H1 (cell line): ENCODE measurements at regions not wholly inside any gene's neighbourhood (a gene's known extent, or its start where the extent isn't known, plus 50 kb on each side); places are given as distances from the start of the nearest gene placed in this dataset.

Source experiments
- CTCF ChIA-PET: fragments of 300-600 bp; sonication (Branson Sonifier 250); formaldehyde crosslinking; loops from one replicate; lab custom pipeline; 2021; ENCODE audit not compliant: partially characterized antibody; lab: Charles Lee
- POLR2A ChIA-PET: fragments of 300-600 bp; sonication (Branson Sonifier 250); formaldehyde crosslinking; loops from one replicate; lab custom pipeline; 2021; ENCODE audit warnings: inconsistent platforms; ENCODE audit not compliant: partially characterized antibody; lab: Charles Lee
- DNase-seq, 2 experiments: peaks; one replicate each; pipeline versions ENCODE4 v3.0.0 to v3.0.0-alpha.2; 2010 to 2022; ENCODE audit warnings: low spot score in 2 of 2, low read depth in 1 of 2, mixed read lengths in 1 of 2
- FAIRE-seq: peaks from 2 replicates; lab custom pipeline; 2011; peaks lifted over from hg19 to GRCh38; lab: Jason Lieb, UNC
- H2AFZ ChIP-seq: 2 replicates; pipeline ENCODE4 v1.8.1; 2012; ENCODE audit warnings: low read length, inconsistent platforms
- H2AK5ac ChIP-seq: 2 replicates; pipeline ENCODE4 v1.6.1; 2013; ENCODE audit warnings: low read depth, low read length
- H2BK120ac ChIP-seq: replicated peaks from 2 replicates; pipeline ENCODE3; 2013; ENCODE audit warnings: low read depth, low read length, inconsistent platforms
- H2BK12ac ChIP-seq: 2 replicates; pipeline ENCODE4 v1.6.1; 2013; ENCODE audit warnings: low read depth, low read length
- H2BK15ac ChIP-seq: 2 replicates; pipeline ENCODE4 v1.6.1; 2013; ENCODE audit warnings: low read length
- H2BK20ac ChIP-seq: 2 replicates; pipeline ENCODE4 v1.6.1; 2013; ENCODE audit warnings: low read length
- H2BK5ac ChIP-seq: 2 replicates; pipeline ENCODE4 v1.6.1; 2013; ENCODE audit warnings: low read depth, low read length
- H3K14ac ChIP-seq: 2 replicates; pipeline ENCODE4 v1.6.1; 2013; ENCODE audit warnings: inconsistent platforms; ENCODE audit not compliant: insufficient read length
- H3K18ac ChIP-seq: 2 replicates; pipeline ENCODE4 v1.6.1; 2013; ENCODE audit warnings: low read length; ENCODE audit errors: extremely low read depth
- H3K23ac ChIP-seq: 2 replicates; pipeline ENCODE4 v1.6.1; 2013; ENCODE audit warnings: inconsistent platforms; ENCODE audit not compliant: insufficient read length
- H3K23me2 ChIP-seq: 2 replicates; pipeline ENCODE4 v1.6.1; 2013; ENCODE audit warnings: low read depth, low read length
- H3K27ac ChIP-seq: 2 replicates; pipeline ENCODE4 v1.6.1; 2011; ENCODE audit warnings: low read depth, low read length, inconsistent platforms
- H3K27me3 ChIP-seq, 4 experiments: replicated peaks in 1 of 4; 1 replicate in 1 of 4; 2 replicates in 3 of 4; pipeline versions ENCODE4 v1.6.1 to v1.8.1; 2011 to 2013; ENCODE audit warnings: low read length in 3 of 4, mild to moderate bottlenecking in 3 of 4, inconsistent platforms in 2 of 4, mixed read lengths in 2 of 4, moderate library complexity in 1 of 4; ENCODE audit not compliant: control insufficient read depth in 3 of 4, insufficient read depth in 3 of 4; ENCODE audit errors: extremely low read depth in 1 of 4
- H3K36me3 ChIP-seq, 4 experiments: 2 replicates each; pipeline versions ENCODE4 v1.6.1 to v1.8.1; 2011 to 2013; ENCODE audit warnings: mild to moderate bottlenecking in 4 of 4, low read length in 3 of 4, moderate library complexity in 2 of 4, control low read depth in 1 of 4, inconsistent platforms in 1 of 4; ENCODE audit not compliant: insufficient read depth in 4 of 4, control insufficient read depth in 2 of 4
- H3K4ac ChIP-seq: replicated peaks from 2 replicates; pipeline ENCODE3; 2013; ENCODE audit warnings: low read length, low read depth, mixed read lengths, inconsistent platforms; ENCODE audit not compliant: insufficient read length
- H3K4me1 ChIP-seq, 4 experiments: replicated peaks in 1 of 4; 1 replicate in 1 of 4; 2 replicates in 3 of 4; pipeline versions ENCODE4 v1.6.1 to v1.8.1; 2011 to 2013; ENCODE audit warnings: low read length in 3 of 4, inconsistent platforms in 2 of 4, mixed read lengths in 1 of 4; ENCODE audit not compliant: insufficient read depth in 4 of 4, control insufficient read depth in 3 of 4
- H3K4me2 ChIP-seq, 2 experiments: 2 replicates each; pipeline versions ENCODE4 v1.6.1 to v1.8.1; 2011 to 2013; ENCODE audit warnings: low read depth in 2 of 2, low read length in 2 of 2, control low read depth in 1 of 2, inconsistent platforms in 1 of 2, mild to moderate bottlenecking in 1 of 2; ENCODE audit not compliant: insufficient read depth in 1 of 2
- H3K4me3 ChIP-seq, 4 experiments: fragments of 200-600, 300-600 bp in 1 of 4; sonication (generic), shearing (Covaris generic), sonication (Bioruptor Twin) in 1 of 4; 2 replicates each; pipeline versions ENCODE4 v1.5.1 to v1.8.1; 2011 to 2016; ENCODE audit warnings: low read length in 4 of 4, low read depth in 3 of 4, control low read depth in 2 of 4, inconsistent platforms in 2 of 4, mild to moderate bottlenecking in 2 of 4, mixed read lengths in 1 of 4, moderate library complexity in 1 of 4; ENCODE audit not compliant: insufficient read depth in 2 of 4; ENCODE audit errors: extremely low read depth in 1 of 4
- H3K56ac ChIP-seq: replicated peaks from 2 replicates; pipeline ENCODE3; 2013; ENCODE audit warnings: low read depth, mild to moderate bottlenecking, mixed read lengths, low read length, inconsistent platforms; ENCODE audit not compliant: insufficient read length
- H3K79me1 ChIP-seq: 2 replicates; pipeline ENCODE4 v1.6.1; 2013; ENCODE audit warnings: low read depth, low read length, control low read depth
- H3K79me2 ChIP-seq, 2 experiments: 2 replicates each; pipeline versions ENCODE4 v1.6.1 to v1.8.1; 2012 to 2013; ENCODE audit warnings: low read length in 2 of 2, mild to moderate bottlenecking in 2 of 2, inconsistent platforms in 1 of 2; ENCODE audit not compliant: insufficient read depth in 2 of 2, control insufficient read depth in 1 of 2
- H3K9ac ChIP-seq, 4 experiments: replicated peaks in 1 of 4; 1 replicate in 1 of 4; 2 replicates in 3 of 4; pipeline versions ENCODE4 v1.6.1 to v1.8.1; 2011 to 2013; ENCODE audit warnings: low read depth in 3 of 4, low read length in 3 of 4, control low read depth in 2 of 4, mild to moderate bottlenecking in 2 of 4, moderate library complexity in 2 of 4, inconsistent platforms in 1 of 4; ENCODE audit errors: extremely low read depth in 1 of 4
- H3K9me3 ChIP-seq, 2 experiments: 2 replicates each; pipeline versions ENCODE4 v1.6.1 to v1.8.1; 2012 to 2013; ENCODE audit warnings: mild to moderate bottlenecking in 2 of 2, moderate library complexity in 2 of 2, control low read depth in 1 of 2, inconsistent platforms in 1 of 2, low read depth in 1 of 2, low read length in 1 of 2, mixed read lengths in 1 of 2; ENCODE audit not compliant: insufficient read depth in 2 of 2
- H4K20me1 ChIP-seq, 2 experiments: replicated peaks in 1 of 2; 2 replicates each; pipeline versions ENCODE3 to v1.8.1; 2011 to 2013; ENCODE audit warnings: inconsistent platforms in 2 of 2, low read length in 2 of 2, mild to moderate bottlenecking in 1 of 2; ENCODE audit not compliant: insufficient read depth in 2 of 2, control insufficient read depth in 1 of 2
- H4K5ac ChIP-seq: 2 replicates; pipeline ENCODE4 v1.6.1; 2013; ENCODE audit warnings: low read length, low read depth, mixed read lengths, inconsistent platforms; ENCODE audit not compliant: insufficient read length
- H4K8ac ChIP-seq: 2 replicates; pipeline ENCODE4 v1.8.0; 2013; ENCODE audit warnings: mild to moderate bottlenecking, moderate library complexity, low read length, inconsistent platforms; ENCODE audit not compliant: insufficient read depth; ENCODE audit errors: extremely low read depth
- H4K91ac ChIP-seq: replicated peaks from 2 replicates; pipeline ENCODE3; 2013; ENCODE audit warnings: low read length, mixed read lengths, inconsistent platforms; ENCODE audit not compliant: insufficient read length
- POLR2AphosphoS5 ChIP-seq: IDR thresholded peaks from 2 replicates; pipeline ENCODE4 v1.6.1; 2011; ENCODE audit warnings: low read depth, low read length
- RAD21 ChIP-seq, 2 experiments: IDR thresholded peaks in 1 of 2; conservative IDR thresholded peaks in 1 of 2; 2 replicates each; pipeline ENCODE4 v1.6.1; 2011; ENCODE audit warnings: low read depth in 2 of 2, low read length in 2 of 2, improper control_type of control experiment in 1 of 2, inconsistent platforms in 1 of 2, mild to moderate bottlenecking in 1 of 2, moderate library complexity in 1 of 2
- WGBS, 2 experiments: shearing (Covaris generic) in 1 of 2; methylation state at CpG; one replicate each; pipeline versions ENCODE4 v1.1.6 to v1.1.7; 2013 to 2015; ENCODE audit warnings: low lambda C conversion rate in 2 of 2, mixed read lengths in 2 of 2, inconsistent platforms in 1 of 2, low coverage in 1 of 2, missing lambda C conversion rate in 1 of 2; ENCODE audit not compliant: insufficient replicate concordance in 2 of 2, insufficient coverage in 1 of 2, insufficient read length in 1 of 2; ENCODE audit errors: extremely low coverage in 1 of 2, missing lambda C conversion rate in 1 of 2; 5-methylcytosine and 5-hydroxymethylcytosine counted together

DNA sequence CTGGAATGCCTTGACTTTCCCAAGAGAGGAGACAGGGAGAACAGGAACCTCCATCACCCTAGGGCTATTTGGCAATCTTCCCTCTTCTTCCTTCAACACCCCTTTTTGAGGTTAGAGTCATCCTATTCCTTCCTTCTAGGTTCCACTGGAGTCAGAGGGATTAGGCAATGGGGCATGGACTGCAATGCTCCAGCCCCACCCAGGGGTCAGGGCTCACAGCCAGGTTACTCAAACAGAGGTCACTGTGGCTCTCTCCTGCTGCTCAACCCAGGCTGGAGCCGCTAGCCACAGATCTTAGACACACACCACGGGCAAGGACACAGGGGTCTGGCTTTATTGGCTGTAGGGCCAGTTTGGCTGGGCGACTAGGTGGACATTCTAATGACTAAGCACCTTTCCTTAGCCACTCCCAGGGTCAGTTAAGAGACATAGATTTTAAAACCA lies 145.5 kb upstream of the NRIP1 start:
- Histone ChIP-seq H2BK12ac (no peak overlapping the region), H2AFZ (no peak overlapping the region), H3K4me3 (no peak overlapping the region), H3K4ac (no peak overlapping the region), H3K9ac (no peak overlapping the region), H3K18ac (no peak overlapping the region), H3K36me3 (no peaks in the 10 kb centered on the region; a peak in 1 of 8 replicates), H2BK5ac (no peak overlapping the region), H2BK20ac (no peak overlapping the region), H3K79me2 (no peaks in the 10 kb centered on the region), H3K4me2 (no peak overlapping the region), H3K14ac (no peak overlapping the region), H4K5ac (no peak overlapping the region), H3K4me1 (no peaks in the 10 kb centered on the region), H3K27me3 (no peaks in the 10 kb centered on the region), H3K9me3 (no peaks in the 10 kb centered on the region), H4K91ac (no peak overlapping the region), H3K79me1 (no peaks in the 10 kb centered on the region), H4K8ac (no peak overlapping the region), H4K20me1 (no peaks in the 10 kb centered on the region), H3K27ac (no peak overlapping the region), H3K23me2 (no peaks in the 10 kb centered on the region), H3K23ac (no peak overlapping the region), H2AK5ac (no peak overlapping the region), H3K56ac (no peak overlapping the region), H2BK120ac (no peak overlapping the region), H2BK15ac (no peak overlapping the region)
- ChIA-PET CTCF (interaction anchor here (0.8 kb wide), 1 partner anchor 275 kb away, joined by 3 read pairs; no protein-coding TSS in a partner anchor), POLR2A (no interaction called here)
- FAIRE-seq (no peak), DNase-seq (no peak)
- TF ChIP-seq POLR2AphosphoS5 (no peak), RAD21 (IDR thresholded peaks at IDR 0.05 in 1 of 2, conservative IDR thresholded peaks at IDR 0.05 in 1 of 2; ENCODE audit: low read depth in 2 of 2, low read length in 2 of 2) (peak; percentile 15 to 28; a peak in 3 of 4 replicates)
- 88% methylated on average over 3 of the region's 3 CpGs; no CpG with 5 or more reads in 1 of the 2 experiments for WGBS, 2 experiments
